GM12892 (cell line): ENCODE measurements at regions not wholly inside any gene's neighbourhood (a gene's known extent, or its start where the extent isn't known, plus 50 kb on each side); places are given as distances from the start of the nearest gene placed in this dataset.

Source experiments
- POLR2AphosphoS5 ChIP-seq: IDR thresholded peaks from 2 replicates; pipeline ENCODE4 v1.6.1; 2011; ENCODE audit warnings: low read depth, low read length, control low read depth
- TAF1 ChIP-seq: IDR thresholded peaks from 2 replicates; pipeline ENCODE4 v1.6.1; 2011; ENCODE audit warnings: low read depth, mild to moderate bottlenecking, control low read depth, low read length, borderline replicate concordance

GRCh38 chr15:94607176-94607654 lies 375.9 kb downstream of the MCTP2 start:
- TF ChIP-seq POLR2AphosphoS5 (no peak), TAF1 (no peak)
